ENCODE measurements at regions not wholly inside any gene's neighbourhood (a gene's known extent, or its start where the extent isn't known, plus 50 kb on each side); places are given as distances from the start of the nearest gene placed in this dataset.

DNA sequence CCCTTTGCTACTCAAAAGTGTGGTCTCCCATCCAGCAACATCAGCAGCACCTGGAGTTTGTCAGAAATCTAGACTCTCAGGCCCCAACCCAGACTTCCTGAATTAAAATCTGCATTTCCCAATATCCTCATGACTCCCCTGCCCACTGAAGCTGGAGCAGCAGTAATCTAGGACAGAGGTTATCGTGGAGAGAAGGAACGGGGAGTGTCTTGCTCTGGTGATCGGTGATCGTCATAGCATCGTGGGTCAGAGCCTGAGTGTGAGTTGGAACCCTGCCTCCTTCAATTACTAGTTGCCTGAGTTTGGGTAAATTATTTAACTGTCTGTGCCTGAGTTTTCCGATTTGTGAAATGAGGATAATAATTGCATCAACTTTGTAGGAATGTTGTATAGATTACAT lies 217.3 kb upstream of the ATP5MC3 start:
- Mint-ChIP-seq H3K9me3 (no peaks in the 10 kb centered on the region), H3K27me3 (ENCODE audit: insufficient read depth) (peaks cover 3% of the 10 kb centered on the region), H3K4me1 (no peaks in the 10 kb centered on the region), H3K27ac (no peak overlapping the region), H3K4me3 (no peak overlapping the region), H3K36me3 (ENCODE audit: low read depth) (no peaks in the 10 kb centered on the region)
- no peak for DNase-seq
- Histone ChIP-seq H3K36me3 (ENCODE audit: control insufficient read depth, insufficient read depth, low read length) (no peaks in the 10 kb centered on the region), H3K9ac (ENCODE audit: extremely low read depth, low read length, poor library complexity, severe bottlenecking) (no peak overlapping the region), H3K4me1 (ENCODE audit: control insufficient read depth, insufficient read depth, low read length) (no peaks in the 10 kb centered on the region), H3K9me3 (ENCODE audit: control insufficient read depth, low read length) (no peaks in the 10 kb centered on the region), H3K4me3 (ENCODE audit: low read length) (no peak overlapping the region), H3K27me3 (ENCODE audit: control insufficient read depth, insufficient read depth, low read length, poor library complexity, severe bottlenecking) (no peaks in the 10 kb centered on the region), H3K27ac (ENCODE audit: low read depth, low read length) (no peak overlapping the region)
- WGBS, 2 experiments (ENCODE audit: insufficient coverage in 1 of 2, insufficient read length in 1 of 2), result 93 to 98% methylated on average over 6 of the region's 6 CpGs
- TF ChIP-seq, protein P1, sequence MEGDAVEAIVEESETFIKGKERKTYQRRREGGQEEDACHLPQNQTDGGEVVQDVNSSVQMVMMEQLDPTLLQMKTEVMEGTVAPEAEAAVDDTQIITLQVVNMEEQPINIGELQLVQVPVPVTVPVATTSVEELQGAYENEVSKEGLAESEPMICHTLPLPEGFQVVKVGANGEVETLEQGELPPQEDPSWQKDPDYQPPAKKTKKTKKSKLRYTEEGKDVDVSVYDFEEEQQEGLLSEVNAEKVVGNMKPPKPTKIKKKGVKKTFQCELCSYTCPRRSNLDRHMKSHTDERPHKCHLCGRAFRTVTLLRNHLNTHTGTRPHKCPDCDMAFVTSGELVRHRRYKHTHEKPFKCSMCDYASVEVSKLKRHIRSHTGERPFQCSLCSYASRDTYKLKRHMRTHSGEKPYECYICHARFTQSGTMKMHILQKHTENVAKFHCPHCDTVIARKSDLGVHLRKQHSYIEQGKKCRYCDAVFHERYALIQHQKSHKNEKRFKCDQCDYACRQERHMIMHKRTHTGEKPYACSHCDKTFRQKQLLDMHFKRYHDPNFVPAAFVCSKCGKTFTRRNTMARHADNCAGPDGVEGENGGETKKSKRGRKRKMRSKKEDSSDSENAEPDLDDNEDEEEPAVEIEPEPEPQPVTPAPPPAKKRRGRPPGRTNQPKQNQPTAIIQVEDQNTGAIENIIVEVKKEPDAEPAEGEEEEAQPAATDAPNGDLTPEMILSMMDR (conservative IDR thresholded peaks at IDR 0.05), result no peak

DNA sequence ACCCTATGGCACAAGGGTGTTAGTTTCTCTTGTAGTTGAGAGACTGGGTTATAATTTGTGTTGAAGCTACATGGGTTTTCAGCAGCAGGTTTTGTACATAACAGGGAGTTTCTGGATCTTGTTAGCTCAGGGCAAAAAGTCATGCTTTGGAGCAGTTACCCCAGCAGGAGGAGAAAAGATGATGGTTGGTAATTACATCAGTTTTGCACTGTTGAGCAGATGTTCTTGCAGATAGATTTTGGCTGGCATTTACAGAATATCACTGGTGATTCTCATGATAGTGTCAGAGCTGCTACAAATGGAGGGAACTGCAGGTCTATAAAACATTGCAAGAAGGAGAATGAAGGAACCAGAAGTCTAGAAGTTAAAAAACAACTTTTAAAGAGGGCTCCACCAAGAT lies 215.2 kb upstream of the ATP5MC3 start:
- Histone ChIP-seq H3K4me3 (ENCODE audit: low read length) (no peak overlapping the region), H3K27me3 (ENCODE audit: control insufficient read depth, insufficient read depth, low read length, poor library complexity, severe bottlenecking) (no peaks in the 10 kb centered on the region), H3K27ac (ENCODE audit: low read depth, low read length) (no peak overlapping the region), H3K9me3 (ENCODE audit: control insufficient read depth, low read length) (no peaks in the 10 kb centered on the region), H3K4me1 (ENCODE audit: control insufficient read depth, insufficient read depth, low read length) (no peaks in the 10 kb centered on the region), H3K36me3 (ENCODE audit: control insufficient read depth, insufficient read depth, low read length) (no peaks in the 10 kb centered on the region), H3K9ac (ENCODE audit: extremely low read depth, low read length, poor library complexity, severe bottlenecking) (no peak overlapping the region)
- TF ChIP-seq, protein P1 (conservative IDR thresholded peaks at IDR 0.05), result no peak
- no peak for DNase-seq
- Mint-ChIP-seq H3K4me1 (no peaks in the 10 kb centered on the region), H3K27ac (no peak overlapping the region), H3K36me3 (ENCODE audit: low read depth) (no peaks in the 10 kb centered on the region), H3K4me3 (no peak overlapping the region), H3K9me3 (no peaks in the 10 kb centered on the region), H3K27me3 (ENCODE audit: insufficient read depth) (peaks cover 4% of the 10 kb centered on the region)

DNA sequence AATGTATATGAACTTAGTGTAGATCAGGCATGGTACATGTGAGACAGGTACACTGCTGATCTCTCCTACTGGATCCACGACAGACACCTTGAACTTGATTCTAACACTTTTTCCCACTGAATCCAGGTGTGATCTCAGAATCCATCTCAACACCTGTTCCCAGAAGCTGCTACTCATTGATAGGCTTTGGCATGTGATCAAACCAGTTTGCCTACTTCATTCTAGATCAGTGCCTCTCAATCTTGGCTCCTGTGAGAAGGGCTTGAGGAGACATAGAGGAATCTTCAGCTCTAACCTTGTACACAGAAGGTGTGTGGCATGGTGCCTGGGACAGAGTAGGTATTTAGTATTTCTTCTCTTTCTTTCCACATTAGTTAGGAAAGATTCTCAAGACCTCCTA lies 212.3 kb upstream of the ATP5MC3 start:
- no peaks in the 10 kb centered on the region for H3K9me3 Mint-ChIP-seq
- no peaks in the 10 kb centered on the region for H3K27me3 ChIP-seq (ENCODE audit: control insufficient read depth, insufficient read depth, low read length, poor library complexity, severe bottlenecking)
- peaks cover 4% of the 10 kb centered on the region for H3K27me3 Mint-ChIP-seq (ENCODE audit: insufficient read depth)
- no peak overlapping the region for H3K4me3 ChIP-seq (ENCODE audit: low read length)
- no peak overlapping the region for H3K9ac ChIP-seq (ENCODE audit: extremely low read depth, low read length, poor library complexity, severe bottlenecking)
- no peak overlapping the region for H3K27ac ChIP-seq (ENCODE audit: low read depth, low read length)
- DNase-seq, result no peak
- H3K4me1 Mint-ChIP-seq, result no peaks in the 10 kb centered on the region
- no peak overlapping the region for H3K4me3 Mint-ChIP-seq
- H3K9me3 ChIP-seq (ENCODE audit: control insufficient read depth, low read length), result no peaks in the 10 kb centered on the region
- TF ChIP-seq, protein P1 (conservative IDR thresholded peaks at IDR 0.05), result no peak
- H3K27ac Mint-ChIP-seq, result no peak overlapping the region
- 91 to 94% methylated on average over 1 of the region's 1 CpG for WGBS, 2 experiments (ENCODE audit: insufficient coverage in 1 of 2, insufficient read length in 1 of 2)
- H3K36me3 ChIP-seq (ENCODE audit: control insufficient read depth, insufficient read depth, low read length), result no peaks in the 10 kb centered on the region
- H3K36me3 Mint-ChIP-seq (ENCODE audit: low read depth), result no peaks in the 10 kb centered on the region
- no peaks in the 10 kb centered on the region for H3K4me1 ChIP-seq (ENCODE audit: control insufficient read depth, insufficient read depth, low read length)

Measured in endodermal cell (in vitro differentiated cells).